Dermis microvascular lymphatic vessel endothelial cell (primary cell): ENCODE measurements at regions not wholly inside any gene's neighbourhood (a gene's known extent, or its start where the extent isn't known, plus 50 kb on each side); places are given as distances from the start of the nearest gene placed in this dataset.
A peak's percentile ranks its signal among the peaks of the same experiment; 100 is the strongest.

Experiments
- DNase-seq, 2 donors: peaks; one replicate each; pipeline versions ENCODE4 v3.0.0 to v3.0.0-alpha.2; 2010; ENCODE audit warnings: low read depth in 2 of 2

DNA sequence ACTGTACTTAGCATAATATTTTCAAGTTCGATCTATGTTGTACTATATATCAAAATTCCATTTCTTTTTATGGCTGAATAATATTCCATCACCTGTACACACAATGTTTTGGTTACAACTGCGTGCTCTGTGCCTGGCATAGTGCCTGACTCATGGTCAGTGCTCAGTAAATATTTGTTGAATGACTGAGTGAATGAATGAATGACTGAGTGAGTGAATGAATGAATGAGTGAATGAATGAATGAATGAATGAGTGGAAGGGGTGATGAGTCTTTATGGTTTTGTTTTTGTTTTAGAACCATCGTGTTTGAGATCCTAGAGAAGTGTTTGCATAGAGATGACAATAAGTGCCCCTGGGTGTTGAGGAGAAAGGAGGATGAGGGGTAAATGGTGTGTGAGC lies 155.3 kb downstream of the MRM1 start:
- DNase-seq, result no peak

DNA sequence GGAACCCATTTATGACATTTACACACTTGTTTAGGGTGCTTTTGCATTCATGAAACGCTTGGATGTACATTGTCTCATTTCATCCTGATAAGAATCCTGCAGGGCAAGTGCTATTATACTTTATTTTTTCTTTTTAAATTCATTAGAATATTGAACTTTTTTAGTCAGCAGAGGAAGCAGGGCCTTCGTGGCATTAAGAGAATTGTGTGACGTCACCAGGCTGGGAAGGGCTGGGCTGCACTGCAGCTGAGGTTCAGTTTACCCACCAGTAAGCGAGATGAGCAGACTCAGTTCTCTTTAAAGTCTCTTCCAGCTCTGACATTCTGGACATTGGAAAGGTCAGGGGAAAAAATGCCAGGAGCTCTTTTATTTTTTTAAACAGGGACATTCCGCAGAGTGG lies 159.0 kb downstream of the MRM1 start:
- DNase-seq, result no peak

- DNase-seq, result no peak
Observed at GRCh38 chr17:36761203-36761950, 160.0 kb downstream of the MRM1 start.

DNA sequence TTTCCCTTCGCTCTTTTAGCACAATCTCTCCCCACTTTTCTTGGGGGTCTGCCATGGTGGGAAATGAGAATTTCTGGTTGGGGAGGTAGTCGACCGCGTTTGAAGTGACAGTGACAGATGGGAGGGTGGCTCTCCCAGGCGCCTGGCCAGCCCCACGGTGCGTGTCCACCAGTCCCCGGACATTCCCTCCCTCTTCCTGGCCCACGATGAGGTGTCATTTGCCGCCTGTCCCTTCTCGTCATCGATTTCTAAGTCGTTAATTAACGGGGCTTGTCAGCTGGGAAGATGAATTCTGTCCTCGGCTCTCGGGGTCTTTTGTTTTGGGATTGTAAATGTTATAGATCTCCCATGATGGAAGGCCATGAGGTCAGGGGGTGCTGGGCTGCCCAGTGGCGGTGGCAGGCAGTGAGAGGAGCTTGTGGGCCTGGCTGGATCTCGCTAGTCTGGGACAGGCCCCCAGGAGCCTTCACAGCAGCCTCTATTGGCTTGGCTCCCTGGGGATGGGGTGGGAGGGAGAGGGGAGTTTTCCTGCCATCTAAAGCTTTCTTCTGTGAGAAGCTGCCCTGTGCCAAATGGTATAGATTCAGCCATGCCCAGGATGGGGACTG lies 164.2 kb downstream of the MRM1 start:
- no peak for DNase-seq

GRCh38 chr17:36768394-36768793 lies 167.0 kb downstream of the MRM1 start:
- DNase-seq, result no peak

DNA sequence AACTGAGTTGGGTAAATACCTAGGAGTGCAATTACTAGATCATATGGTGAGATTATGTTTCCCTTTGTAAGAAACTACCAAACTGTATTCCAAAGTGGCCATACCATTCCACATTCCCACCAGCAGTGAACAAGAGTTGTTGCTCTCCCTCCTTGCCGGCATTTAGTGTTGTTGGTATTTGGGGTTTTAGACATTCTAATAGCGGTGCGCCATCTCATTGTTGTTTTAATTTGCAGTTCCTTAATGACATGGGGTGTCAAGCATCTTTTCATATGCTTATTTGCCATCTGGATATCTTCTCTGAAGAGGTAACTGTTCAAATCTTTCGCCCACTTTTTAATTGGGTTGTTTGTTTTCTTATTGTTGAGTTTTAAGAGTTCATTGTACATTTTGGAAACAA lies 164.2 kb upstream of the LHX1 start:
- no peak for DNase-seq

DNA sequence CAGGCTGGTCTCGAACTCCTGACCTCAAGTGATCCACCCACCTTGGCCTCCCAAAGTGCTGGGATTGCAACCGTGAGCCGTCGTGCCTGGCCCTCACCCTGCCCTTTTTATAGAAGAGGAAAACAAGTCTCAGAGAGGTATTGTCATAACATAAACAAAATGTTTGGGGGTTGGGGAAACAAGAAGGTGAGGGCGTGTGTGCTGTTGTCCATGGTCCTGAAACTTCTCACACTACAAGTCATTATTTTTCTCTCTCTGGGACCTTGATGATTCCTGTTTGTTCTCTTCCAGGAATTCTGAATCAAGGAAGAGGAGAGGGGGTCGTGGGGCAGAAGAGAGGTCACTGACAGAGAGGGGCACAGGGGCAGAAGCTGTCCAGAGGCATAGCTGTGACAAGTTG lies 160.2 kb upstream of the LHX1 start:
- DNase-seq, result peak in 1 of 2 donors; percentile 19

DNA sequence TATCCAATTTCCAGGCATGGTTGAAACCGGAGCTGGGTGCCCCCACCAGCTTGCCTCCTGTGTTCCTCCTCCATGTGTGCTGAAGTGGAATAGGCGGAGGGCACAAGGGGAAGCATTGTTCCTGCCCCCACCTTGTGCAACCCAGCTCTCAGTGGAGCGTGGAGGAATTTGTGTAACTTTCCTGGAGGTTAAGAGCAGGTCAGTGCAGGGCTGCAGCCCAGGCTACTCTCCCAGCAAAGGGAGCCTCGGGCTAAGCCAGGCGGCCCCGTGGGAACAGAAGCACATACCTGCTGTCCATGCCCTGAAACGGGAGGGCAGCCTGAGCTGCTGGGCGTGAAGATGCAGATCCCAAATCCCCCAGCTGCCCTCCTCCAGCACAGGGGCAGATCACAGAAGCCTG lies 158.8 kb upstream of the LHX1 start:
- DNase-seq, result no peak

- DNase-seq, result no peak
Observed at GRCh38 chr17:36779550-36779949, 157.7 kb upstream of the LHX1 start.

GRCh38 chr17:36784633-36785032 lies 152.6 kb upstream of the LHX1 start:
- no peak for DNase-seq

- DNase-seq, result no peak
Observed at GRCh38 chr17:36786867-36787266, 150.4 kb upstream of the LHX1 start.

DNA sequence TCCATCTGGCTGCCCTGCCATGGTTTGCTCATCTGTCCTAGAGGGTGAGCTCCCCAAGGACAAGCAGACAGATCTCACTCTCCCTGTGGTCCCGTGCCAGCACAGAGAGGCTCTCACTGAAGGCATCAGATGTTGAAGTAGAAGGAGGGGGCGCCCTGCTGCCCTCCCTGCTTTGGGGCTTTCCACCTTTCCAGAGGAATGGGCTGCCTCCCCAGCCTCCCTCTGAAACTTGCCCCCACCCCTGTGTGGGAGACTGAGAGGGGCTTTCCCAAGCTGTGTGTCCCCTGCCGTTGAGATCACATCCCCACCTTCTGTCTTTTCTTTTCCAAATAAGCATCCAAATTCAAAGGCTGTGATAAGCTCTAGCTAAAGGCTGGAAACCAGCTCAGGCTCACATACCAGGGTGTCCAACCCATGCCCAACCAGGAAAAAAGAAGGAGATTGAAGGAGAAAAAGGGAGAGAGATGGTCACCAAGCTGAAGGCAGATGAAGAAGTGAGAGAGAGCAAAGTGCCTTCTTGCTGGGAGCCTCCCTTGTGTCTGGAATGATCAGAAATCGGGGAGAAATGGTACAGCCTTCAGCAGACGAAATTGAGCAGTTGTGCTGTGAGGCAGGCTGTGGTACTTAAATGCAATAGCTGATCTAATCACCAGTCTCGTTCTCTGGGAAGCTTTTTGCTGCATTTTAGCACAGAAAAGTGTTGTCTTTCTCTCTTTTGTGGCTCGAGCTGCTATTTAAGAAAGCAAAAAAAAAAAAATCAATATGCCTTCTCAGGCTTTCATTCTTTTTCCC lies 145.9 kb upstream of the LHX1 start:
- DNase-seq, result no peak

- no peak for DNase-seq
Observed at GRCh38 chr17:36791942-36792475, 145.3 kb upstream of the LHX1 start.

- DNase-seq, result no peak
Observed at GRCh38 chr17:36792849-36793248, 144.4 kb upstream of the LHX1 start.

DNA sequence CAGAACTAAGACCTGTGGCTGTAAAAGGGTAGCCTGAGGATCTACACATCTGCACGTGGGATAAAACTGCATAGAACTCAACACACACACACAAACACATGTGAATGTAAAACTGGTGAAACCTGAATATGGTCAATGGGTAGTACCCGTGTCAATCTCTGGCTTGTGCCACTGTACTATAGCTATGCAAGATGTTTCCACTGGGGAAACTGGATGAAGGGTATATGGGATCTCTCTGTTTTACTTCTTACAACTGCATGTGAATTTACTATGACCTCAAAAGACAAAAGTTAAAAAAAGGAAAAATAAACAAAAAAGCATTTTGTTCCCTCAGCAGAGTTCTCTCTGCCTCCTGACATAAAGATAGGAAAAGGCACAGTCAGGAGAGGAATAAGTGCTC lies 143.3 kb upstream of the LHX1 start:
- DNase-seq, result no peak

- DNase-seq, result no peak
Observed at GRCh38 chr17:36807496-36808179, 129.6 kb upstream of the LHX1 start.

GRCh38 chr17:36808180-36808661 lies 129.1 kb upstream of the LHX1 start:
- peak in 1 of 2 donors; percentile 15 for DNase-seq

DNA sequence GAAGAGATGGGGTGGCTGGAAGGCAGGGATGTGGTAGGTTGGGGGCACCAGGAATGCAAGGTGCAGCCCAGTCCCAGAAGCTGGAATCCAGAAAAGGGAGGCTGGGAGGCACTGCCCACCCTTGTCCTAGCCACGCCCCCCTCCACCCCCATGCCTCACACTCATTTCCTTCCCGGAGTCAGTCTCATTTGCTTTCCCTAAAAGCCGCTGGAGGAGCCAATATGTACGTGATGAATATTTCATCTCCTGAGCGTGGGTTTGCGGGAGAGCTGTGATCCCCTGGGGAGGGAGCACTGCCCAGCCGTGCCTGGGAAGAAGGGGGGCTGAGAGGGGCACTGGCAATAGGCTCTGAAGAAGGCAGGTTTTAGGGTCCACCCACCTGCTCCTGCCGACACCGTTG lies 124.5 kb upstream of the LHX1 start:
- peak in 1 of 2 donors; percentile 20 for DNase-seq

DNA sequence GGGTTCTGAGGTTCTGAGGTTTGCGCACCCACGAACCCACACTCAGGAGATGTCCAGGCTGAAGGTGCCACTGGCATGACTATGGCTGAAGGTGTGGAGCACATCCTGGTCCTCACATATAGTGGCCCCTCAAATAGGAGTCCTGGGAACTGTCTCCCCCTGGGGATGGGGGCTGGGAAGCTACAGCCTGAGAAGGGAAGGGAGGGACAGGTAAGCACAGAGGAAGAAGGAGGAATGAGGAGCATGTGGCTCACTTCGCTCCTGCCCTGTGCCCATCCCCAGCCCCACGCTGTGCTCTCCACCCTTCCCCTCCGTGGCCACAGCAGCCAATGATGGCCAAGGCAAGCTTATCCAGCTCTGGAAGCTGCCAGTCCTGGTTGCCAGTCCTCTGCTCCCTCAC lies 123.9 kb upstream of the LHX1 start:
- no peak for DNase-seq

DNA sequence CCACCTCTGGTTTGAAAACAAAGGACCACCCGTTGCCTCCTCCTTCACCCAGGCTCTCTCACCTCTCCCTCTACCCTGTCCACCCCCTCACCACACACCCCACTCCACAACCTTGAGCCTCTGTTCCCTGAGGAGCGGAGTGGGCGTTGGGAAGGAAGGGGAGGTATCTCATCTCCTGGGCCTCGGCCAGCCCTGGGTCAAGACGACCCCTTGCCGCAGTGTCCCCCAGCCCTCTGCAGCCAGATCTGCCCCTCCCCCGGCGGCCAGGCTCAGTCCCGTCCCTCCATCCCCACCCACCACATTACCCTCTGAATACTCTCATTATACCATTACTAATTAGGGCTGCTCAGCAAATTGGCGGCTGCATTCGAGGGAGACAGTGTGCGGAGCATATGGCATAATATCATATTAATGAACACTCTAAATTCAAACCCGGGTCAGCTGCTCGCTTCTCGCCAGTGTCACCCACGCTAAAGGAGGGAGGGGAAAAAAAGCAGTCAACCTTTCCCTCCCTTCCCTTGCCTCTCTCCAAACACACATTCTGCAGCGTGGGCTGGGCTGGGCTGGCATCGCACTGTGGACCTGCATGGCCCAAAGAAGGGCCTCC lies 123.2 kb upstream of the LHX1 start:
- DNase-seq, result no peak

- no peak for DNase-seq
Observed at GRCh38 chr17:36814958-36815357, 122.3 kb upstream of the LHX1 start.
